OCI-LY1 (cell line): ENCODE measurements at regions not wholly inside any gene's neighbourhood (a gene's known extent, or its start where the extent isn't known, plus 50 kb on each side); places are given as distances from the start of the nearest gene placed in this dataset.

Experiments
- EZH2 ChIP-seq: fragments of 200-600 bp; sonication (generic), shearing (Covaris generic); IDR thresholded peaks from 2 replicates; pipeline ENCODE4 v1.8.0; 2017; ENCODE audit warnings: borderline replicate concordance, mixed run types, mild to moderate bottlenecking, antibody characterized with exemption, low read length, moderate library complexity, mixed read lengths
- TF ChIP-seq, protein P1 (sequence below): fragments of 200-600 bp; sonication (generic), shearing (Covaris generic); IDR thresholded peaks from 2 replicates; pipeline ENCODE4 v1.5.1; 2017; ENCODE audit warnings: mild to moderate bottlenecking, antibody characterized with exemption, low read length, moderate library complexity, mixed read lengths

DNA sequence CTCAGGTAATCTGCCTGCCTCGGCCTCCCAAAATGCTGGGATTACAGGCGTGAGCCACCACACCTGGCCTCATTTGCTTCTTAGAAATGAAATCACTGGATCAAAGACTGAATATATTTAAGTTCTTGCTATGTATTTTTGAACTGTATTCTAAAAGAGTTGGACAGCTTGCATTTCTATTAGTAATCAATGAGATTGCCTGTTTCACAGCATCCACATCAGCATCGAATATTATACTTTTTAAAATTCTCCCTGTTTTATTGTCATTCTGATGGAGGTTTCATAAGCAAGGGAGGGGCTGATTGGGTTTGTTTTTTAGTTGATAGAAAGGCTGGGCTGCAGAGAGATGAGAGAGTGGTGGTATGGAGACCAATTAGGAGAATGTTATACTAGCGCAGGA lies 68.7 kb upstream of the CREB3L1 start:
- TF ChIP-seq, protein P1, sequence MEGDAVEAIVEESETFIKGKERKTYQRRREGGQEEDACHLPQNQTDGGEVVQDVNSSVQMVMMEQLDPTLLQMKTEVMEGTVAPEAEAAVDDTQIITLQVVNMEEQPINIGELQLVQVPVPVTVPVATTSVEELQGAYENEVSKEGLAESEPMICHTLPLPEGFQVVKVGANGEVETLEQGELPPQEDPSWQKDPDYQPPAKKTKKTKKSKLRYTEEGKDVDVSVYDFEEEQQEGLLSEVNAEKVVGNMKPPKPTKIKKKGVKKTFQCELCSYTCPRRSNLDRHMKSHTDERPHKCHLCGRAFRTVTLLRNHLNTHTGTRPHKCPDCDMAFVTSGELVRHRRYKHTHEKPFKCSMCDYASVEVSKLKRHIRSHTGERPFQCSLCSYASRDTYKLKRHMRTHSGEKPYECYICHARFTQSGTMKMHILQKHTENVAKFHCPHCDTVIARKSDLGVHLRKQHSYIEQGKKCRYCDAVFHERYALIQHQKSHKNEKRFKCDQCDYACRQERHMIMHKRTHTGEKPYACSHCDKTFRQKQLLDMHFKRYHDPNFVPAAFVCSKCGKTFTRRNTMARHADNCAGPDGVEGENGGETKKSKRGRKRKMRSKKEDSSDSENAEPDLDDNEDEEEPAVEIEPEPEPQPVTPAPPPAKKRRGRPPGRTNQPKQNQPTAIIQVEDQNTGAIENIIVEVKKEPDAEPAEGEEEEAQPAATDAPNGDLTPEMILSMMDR: no peak
- TF ChIP-seq EZH2: no peak
